GM19099 (cell line): ENCODE measurements at regions not wholly inside any gene's neighbourhood (a gene's known extent, or its start where the extent isn't known, plus 50 kb on each side); places are given as distances from the start of the nearest gene placed in this dataset.

ENCODE experiments used
- POLR2A ChIP-seq: IDR thresholded peaks from 3 replicates; pipeline ENCODE4 v1.6.1; 2011; ENCODE audit warnings: low read depth; ENCODE audit not compliant: insufficient read length; ENCODE audit errors: extremely low read depth

- TF ChIP-seq POLR2A: no peak
Measured at GRCh38 chr2:176830362-176830761, 382.2 kb upstream of the HNRNPA3 start.

GRCh38 chr2:176832086-176832485, 380.5 kb upstream of the HNRNPA3 start:
- TF ChIP-seq POLR2A: no peak

GRCh38 chr2:176833671-176834070, 378.9 kb upstream of the HNRNPA3 start:
- no peak for TF ChIP-seq POLR2A

GRCh38 chr2:176834226-176834625, 378.4 kb upstream of the HNRNPA3 start:
- no peak for TF ChIP-seq POLR2A

- TF ChIP-seq POLR2A: no peak
Measured at GRCh38 chr2:176843208-176843607, 369.4 kb upstream of the HNRNPA3 start.

GRCh38 chr2:176844461-176844860, 368.1 kb upstream of the HNRNPA3 start:
- no peak for TF ChIP-seq POLR2A

- no peak for TF ChIP-seq POLR2A
Measured at GRCh38 chr2:176845718-176846117, 366.9 kb upstream of the HNRNPA3 start.

GRCh38 chr2:176847575-176847974, 365.0 kb upstream of the HNRNPA3 start:
- TF ChIP-seq POLR2A: no peak

GRCh38 chr2:176848844-176849243, 363.8 kb upstream of the HNRNPA3 start:
- no peak for TF ChIP-seq POLR2A

- no peak for TF ChIP-seq POLR2A
Measured at GRCh38 chr2:176851200-176851888, 361.2 kb upstream of the HNRNPA3 start.

- no peak for TF ChIP-seq POLR2A
Measured at GRCh38 chr2:176851889-176852483, 360.6 kb upstream of the HNRNPA3 start.

- TF ChIP-seq POLR2A: no peak
Measured at GRCh38 chr2:176852667-176853066, 359.9 kb upstream of the HNRNPA3 start.

GRCh38 chr2:176854062-176854461, 358.5 kb upstream of the HNRNPA3 start:
- TF ChIP-seq POLR2A: no peak

- no peak for TF ChIP-seq POLR2A
Measured at GRCh38 chr2:176854878-176855277, 357.7 kb upstream of the HNRNPA3 start.

GRCh38 chr2:176856683-176857082, 355.9 kb upstream of the HNRNPA3 start:
- TF ChIP-seq POLR2A: no peak

- TF ChIP-seq POLR2A: no peak
Measured at GRCh38 chr2:176865336-176865735, 347.3 kb upstream of the HNRNPA3 start.

GRCh38 chr2:176872406-176872805, 340.2 kb upstream of the HNRNPA3 start:
- TF ChIP-seq POLR2A: no peak
